Caco-2 (cell line): ENCODE measurements at regions not wholly inside any gene's neighbourhood (a gene's known extent, or its start where the extent isn't known, plus 50 kb on each side); places are given as distances from the start of the nearest gene placed in this dataset.

Source experiments
- BruUV-seq: library from RNA; stranded (reverse); fragments of 400-500 nt; replicated peaks from 2 replicates; lab custom pipeline; 2021; lab: Mats Ljungman, UMichigan
- CTCF ChIA-PET: fragments of 300-600 bp; sonication (Branson Sonifier 250); formaldehyde crosslinking; loops from one replicate; lab custom pipeline; 2022; ENCODE audit warnings: antibody characterized with exemption; lab: Charles Lee
- POLR2A ChIA-PET: fragments of 300-600 bp; sonication (Branson Sonifier 250); formaldehyde crosslinking; loops from one replicate; lab custom pipeline; 2022; ENCODE audit warnings: antibody characterized with exemption; lab: Charles Lee
- DNase-seq, 2 experiments: peaks; one replicate each; pipeline versions ENCODE4 v3.0.0 to v3.0.0-alpha.2; 2020 to 2022
- H3K27me3 ChIP-seq: replicated peaks from 2 replicates; pipeline ENCODE4 v1.6.0; 2011; ENCODE audit warnings: low read length; ENCODE audit not compliant: control insufficient read depth, insufficient read depth
- H3K36me3 ChIP-seq: 2 replicates; pipeline ENCODE4 v1.5.1; 2011; ENCODE audit warnings: low read length; ENCODE audit not compliant: control insufficient read depth, insufficient read depth
- H3K4me1 ChIP-seq: fragments of 250-450 bp; sonication (Bioruptor Pico); 2 replicates; pipeline ENCODE4 v1.5.1; 2020; ENCODE audit warnings: mild to moderate bottlenecking
- H3K4me3 ChIP-seq: 2 replicates; pipeline ENCODE4 v1.5.1; 2011; ENCODE audit warnings: low read depth, mild to moderate bottlenecking, control low read depth, low read length
- H3K9me3 ChIP-seq: fragments of 250-450 bp; sonication (Bioruptor Pico); 2 replicates; pipeline ENCODE4 v1.5.1; 2020; ENCODE audit warnings: mild to moderate bottlenecking, moderate library complexity
- H3K27ac Mint-ChIP-seq: one replicate; pipeline ENCODE4 v1.8.0; 2022; ENCODE audit warnings: mixed read lengths; ENCODE audit not compliant: unreplicated experiment
- H3K27me3 Mint-ChIP-seq: one replicate; pipeline ENCODE4 v1.8.0; 2022; ENCODE audit warnings: mixed read lengths; ENCODE audit not compliant: insufficient read depth, unreplicated experiment
- H3K36me3 Mint-ChIP-seq: one replicate; pipeline ENCODE4 v1.8.0; 2022; ENCODE audit warnings: mild to moderate bottlenecking, mixed read lengths; ENCODE audit not compliant: insufficient read depth, unreplicated experiment
- H3K4me1 Mint-ChIP-seq: one replicate; pipeline ENCODE4 v1.8.0; 2022; ENCODE audit warnings: low read depth, mixed read lengths; ENCODE audit not compliant: unreplicated experiment
- H3K4me3 Mint-ChIP-seq: one replicate; pipeline ENCODE4 v1.8.0; 2022; ENCODE audit warnings: mild to moderate bottlenecking, moderate library complexity, mixed read lengths; ENCODE audit not compliant: unreplicated experiment
- H3K9me3 Mint-ChIP-seq: one replicate; pipeline ENCODE4 v1.8.0; 2022; ENCODE audit warnings: mixed read lengths; ENCODE audit not compliant: unreplicated experiment
- intact Hi-C: fragments of 100-400 bp; cut with micrococcal nuclease; formaldehyde crosslinking; loops from one replicate; pipeline ENCODE4 v1.10.0; 2022; ENCODE audit not compliant: unreplicated experiment
- TF ChIP-seq, protein P1 (sequence below), 2 experiments: fragments of 200-600 bp in 1 of 2; IDR thresholded peaks; 1 replicate in 1 of 2; 2 replicates in 1 of 2; pipeline versions ENCODE4 v1.5.1 to v1.8.0; 2011 to 2022; ENCODE audit warnings: antibody characterized with exemption in 1 of 2, control low read depth in 1 of 2, inconsistent platforms in 1 of 2, low read depth in 1 of 2, low read length in 1 of 2, mild to moderate bottlenecking in 1 of 2, moderate library complexity in 1 of 2; ENCODE audit not compliant: insufficient read depth in 1 of 2, severe bottlenecking in 1 of 2, unreplicated experiment in 1 of 2

DNA sequence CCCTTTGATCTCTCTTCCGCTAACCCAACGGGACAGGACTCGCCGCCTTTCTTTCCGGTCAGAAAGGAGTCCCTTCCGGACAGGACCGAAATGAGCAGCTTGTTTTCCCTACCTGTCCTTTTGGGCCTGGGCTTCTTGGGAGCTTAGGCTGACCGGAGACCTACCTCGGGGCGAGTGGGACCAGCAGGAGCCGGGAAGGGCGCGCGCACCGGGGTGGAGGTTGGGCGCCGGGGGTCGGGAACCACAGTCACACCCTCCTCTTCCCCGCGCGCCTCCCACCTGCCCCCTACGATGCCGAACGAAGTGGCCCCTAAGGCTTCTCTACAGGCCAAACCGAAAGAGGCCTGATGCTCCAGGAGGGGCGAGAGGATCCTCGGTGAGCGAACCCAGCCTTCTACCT, 95.2 kb downstream of the PRKAB2 start:
- H3K9me3 ChIP-seq = no peaks in the 10 kb centered on the region
- Mint-ChIP-seq H3K4me1 (no peaks in the 10 kb centered on the region), H3K27ac (no peak overlapping the region), H3K9me3 (no peaks in the 10 kb centered on the region), H3K4me3 (no peak overlapping the region), H3K36me3 (no peaks in the 10 kb centered on the region), H3K27me3 (no peaks in the 10 kb centered on the region)
- BruUV-seq = no TSS peak
- CTCF ChIA-PET = no interaction called here
- TF ChIP-seq, protein P1, sequence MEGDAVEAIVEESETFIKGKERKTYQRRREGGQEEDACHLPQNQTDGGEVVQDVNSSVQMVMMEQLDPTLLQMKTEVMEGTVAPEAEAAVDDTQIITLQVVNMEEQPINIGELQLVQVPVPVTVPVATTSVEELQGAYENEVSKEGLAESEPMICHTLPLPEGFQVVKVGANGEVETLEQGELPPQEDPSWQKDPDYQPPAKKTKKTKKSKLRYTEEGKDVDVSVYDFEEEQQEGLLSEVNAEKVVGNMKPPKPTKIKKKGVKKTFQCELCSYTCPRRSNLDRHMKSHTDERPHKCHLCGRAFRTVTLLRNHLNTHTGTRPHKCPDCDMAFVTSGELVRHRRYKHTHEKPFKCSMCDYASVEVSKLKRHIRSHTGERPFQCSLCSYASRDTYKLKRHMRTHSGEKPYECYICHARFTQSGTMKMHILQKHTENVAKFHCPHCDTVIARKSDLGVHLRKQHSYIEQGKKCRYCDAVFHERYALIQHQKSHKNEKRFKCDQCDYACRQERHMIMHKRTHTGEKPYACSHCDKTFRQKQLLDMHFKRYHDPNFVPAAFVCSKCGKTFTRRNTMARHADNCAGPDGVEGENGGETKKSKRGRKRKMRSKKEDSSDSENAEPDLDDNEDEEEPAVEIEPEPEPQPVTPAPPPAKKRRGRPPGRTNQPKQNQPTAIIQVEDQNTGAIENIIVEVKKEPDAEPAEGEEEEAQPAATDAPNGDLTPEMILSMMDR (IDR thresholded peaks at IDR 0.05; ENCODE audit: insufficient read depth in 1 of 2, low read depth in 1 of 2, low read length in 1 of 2, severe bottlenecking in 1 of 2, unreplicated experiment in 1 of 2) = no peak
- no peak overlapping the region for H3K4me3 ChIP-seq
- intact Hi-C loops = no loop called here
- DNase-seq = no peak
- no peaks in the 10 kb centered on the region for H3K36me3 ChIP-seq
- H3K4me1 ChIP-seq = no peaks in the 10 kb centered on the region
- no peaks in the 10 kb centered on the region for H3K27me3 ChIP-seq
- POLR2A ChIA-PET = no interaction called here

DNA sequence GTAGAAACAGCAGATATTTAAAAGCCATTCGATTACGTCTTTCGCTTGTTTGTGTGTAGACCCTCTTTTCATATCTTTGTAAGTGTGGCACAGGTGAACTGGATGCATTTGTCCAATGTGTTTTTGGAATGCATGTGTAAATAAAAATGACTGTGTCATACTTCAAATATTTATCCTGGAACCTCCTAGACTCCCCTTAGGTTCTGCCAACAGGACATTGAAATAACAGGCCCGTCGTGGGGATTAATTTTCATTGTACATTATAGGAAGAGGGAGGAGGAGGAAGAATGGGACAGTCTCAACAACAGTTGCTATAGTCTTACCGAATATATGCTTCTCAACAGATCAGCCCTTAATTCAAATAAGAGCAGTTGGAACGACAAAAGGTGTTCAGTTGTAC, 95.8 kb downstream of the PRKAB2 start:
- POLR2A ChIA-PET = no interaction called here
- Mint-ChIP-seq H3K27ac (no peak overlapping the region), H3K4me1 (no peaks in the 10 kb centered on the region), H3K4me3 (no peak overlapping the region), H3K27me3 (no peaks in the 10 kb centered on the region), H3K9me3 (no peaks in the 10 kb centered on the region), H3K36me3 (no peaks in the 10 kb centered on the region)
- H3K27me3 ChIP-seq = no peaks in the 10 kb centered on the region
- intact Hi-C loops = no loop called here
- no TSS peak for BruUV-seq
- no peaks in the 10 kb centered on the region for H3K4me1 ChIP-seq
- no peak for DNase-seq
- no peaks in the 10 kb centered on the region for H3K9me3 ChIP-seq
- TF ChIP-seq, protein P1 (IDR thresholded peaks at IDR 0.05; ENCODE audit: insufficient read depth in 1 of 2, low read depth in 1 of 2, low read length in 1 of 2, severe bottlenecking in 1 of 2, unreplicated experiment in 1 of 2) = no peak
- H3K36me3 ChIP-seq = no peaks in the 10 kb centered on the region
- CTCF ChIA-PET = no interaction called here
- H3K4me3 ChIP-seq = no peak overlapping the region

DNA sequence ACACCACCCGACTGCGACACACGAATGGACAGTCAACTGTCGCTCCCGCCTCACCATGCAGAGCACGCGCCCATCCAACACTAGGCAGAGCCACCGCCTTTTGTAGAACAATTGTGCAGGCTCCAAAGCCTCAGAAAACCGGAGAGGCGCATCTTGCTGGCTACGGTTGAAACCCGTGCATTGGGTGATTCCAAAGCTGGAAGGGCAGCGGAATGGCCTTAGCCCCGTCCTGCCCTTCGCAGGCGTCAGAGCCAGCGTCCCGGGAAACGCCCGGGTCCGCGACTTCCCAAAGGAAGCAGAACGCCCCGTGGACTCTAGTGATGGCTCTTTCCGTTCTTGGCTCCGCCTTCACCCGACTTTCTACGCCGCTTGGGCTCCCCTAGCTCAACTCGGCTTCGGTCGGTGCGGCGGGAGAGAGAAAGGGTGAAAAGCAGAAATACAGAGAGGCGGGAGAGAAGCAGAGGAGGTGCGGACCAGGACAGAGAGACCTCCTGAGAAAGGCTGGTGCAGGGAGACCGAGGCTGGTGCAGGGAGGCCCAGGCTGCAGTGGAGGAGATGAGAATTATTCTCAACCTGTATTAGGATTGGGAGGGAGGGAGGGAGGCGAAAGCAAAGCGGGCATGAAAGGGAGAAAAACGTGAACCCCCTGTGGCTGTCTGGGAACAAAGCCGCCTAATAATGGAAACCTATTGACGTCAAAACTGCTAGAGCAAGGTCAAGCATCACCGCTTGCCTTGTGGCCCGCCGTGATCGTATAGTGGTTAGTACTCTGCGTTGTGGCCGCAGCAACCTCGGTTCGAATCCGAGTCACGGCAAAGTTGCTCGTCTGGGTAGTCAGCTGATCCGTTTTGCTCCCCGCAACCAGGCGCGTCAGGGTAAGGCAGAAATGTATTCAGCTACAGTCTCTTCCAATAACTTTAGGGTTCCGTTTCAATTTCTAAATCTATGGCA, 99.5 kb downstream of the PRKAB2 start:
- H3K27me3 Mint-ChIP-seq = no peaks in the 10 kb centered on the region
- no peaks in the 10 kb centered on the region for H3K9me3 Mint-ChIP-seq
- no TSS peak for BruUV-seq
- intact Hi-C loops = no loop called here
- TF ChIP-seq, protein P1 (IDR thresholded peaks at IDR 0.05; ENCODE audit: insufficient read depth in 1 of 2, low read depth in 1 of 2, low read length in 1 of 2, severe bottlenecking in 1 of 2, unreplicated experiment in 1 of 2) = no peak
- H3K27ac Mint-ChIP-seq = no peak overlapping the region
- no peak for DNase-seq
- no peaks in the 10 kb centered on the region for H3K36me3 Mint-ChIP-seq
- Histone ChIP-seq H3K36me3 (no peaks in the 10 kb centered on the region), H3K4me1 (no peaks in the 10 kb centered on the region), H3K27me3 (no peaks in the 10 kb centered on the region), H3K4me3 (no peak overlapping the region), H3K9me3 (no peaks in the 10 kb centered on the region)
- H3K4me1 Mint-ChIP-seq = no peaks in the 10 kb centered on the region
- ChIA-PET POLR2A (no interaction called here), CTCF (no interaction called here)
- H3K4me3 Mint-ChIP-seq = no peak overlapping the region
